GM18519 (cell line): ENCODE measurements at regions not wholly inside any gene's neighbourhood (a gene's known extent, or its start where the extent isn't known, plus 50 kb on each side); places are given as distances from the start of the nearest gene placed in this dataset.

ENCODE experiments used
- ATAC-seq: cut with Tn5 transposase; IDR thresholded peaks from one replicate; pipeline ENCODE4 v1.9.1; 2021; ENCODE audit warnings: mild to moderate bottlenecking, moderate library complexity; ENCODE audit not compliant: unreplicated experiment, low FRiP score

DNA sequence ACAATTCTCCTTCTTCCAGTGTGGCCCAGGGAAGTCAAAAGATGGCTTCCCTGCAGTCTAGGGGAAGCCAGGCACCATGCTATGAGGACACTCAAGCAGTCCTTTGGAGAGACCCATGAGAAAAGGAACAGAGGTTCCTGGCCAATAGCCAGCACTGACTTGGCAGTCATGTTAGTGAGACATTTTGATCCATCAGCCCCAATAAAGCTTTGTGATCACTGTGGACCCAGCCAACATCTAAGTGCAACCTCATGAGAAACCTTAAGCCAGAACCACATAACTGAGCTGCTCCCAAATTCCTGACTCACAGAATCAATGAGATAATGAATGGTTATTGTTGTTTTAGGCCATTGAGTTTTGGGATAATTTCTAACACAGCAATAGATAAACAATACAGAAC is 51.0 kb upstream of the NAP1L1 start:
- ATAC-seq, result no peak
